ENCODE measurements at regions not wholly inside any gene's neighbourhood (a gene's known extent, or its start where the extent isn't known, plus 50 kb on each side); places are given as distances from the start of the nearest gene placed in this dataset.
"Not testable (repeated sequence)": the region's sequence is repeated elsewhere in the genome, so short reads cannot be mapped to it uniquely, and the experiment has no call there.

- TF ChIP-seq, protein P1, sequence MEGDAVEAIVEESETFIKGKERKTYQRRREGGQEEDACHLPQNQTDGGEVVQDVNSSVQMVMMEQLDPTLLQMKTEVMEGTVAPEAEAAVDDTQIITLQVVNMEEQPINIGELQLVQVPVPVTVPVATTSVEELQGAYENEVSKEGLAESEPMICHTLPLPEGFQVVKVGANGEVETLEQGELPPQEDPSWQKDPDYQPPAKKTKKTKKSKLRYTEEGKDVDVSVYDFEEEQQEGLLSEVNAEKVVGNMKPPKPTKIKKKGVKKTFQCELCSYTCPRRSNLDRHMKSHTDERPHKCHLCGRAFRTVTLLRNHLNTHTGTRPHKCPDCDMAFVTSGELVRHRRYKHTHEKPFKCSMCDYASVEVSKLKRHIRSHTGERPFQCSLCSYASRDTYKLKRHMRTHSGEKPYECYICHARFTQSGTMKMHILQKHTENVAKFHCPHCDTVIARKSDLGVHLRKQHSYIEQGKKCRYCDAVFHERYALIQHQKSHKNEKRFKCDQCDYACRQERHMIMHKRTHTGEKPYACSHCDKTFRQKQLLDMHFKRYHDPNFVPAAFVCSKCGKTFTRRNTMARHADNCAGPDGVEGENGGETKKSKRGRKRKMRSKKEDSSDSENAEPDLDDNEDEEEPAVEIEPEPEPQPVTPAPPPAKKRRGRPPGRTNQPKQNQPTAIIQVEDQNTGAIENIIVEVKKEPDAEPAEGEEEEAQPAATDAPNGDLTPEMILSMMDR (conservative IDR thresholded peaks at IDR 0.05; ENCODE audit: low read depth, low read length), result no peak
- H3K4me3 ChIP-seq (ENCODE audit: low read depth, low read length), result no peak overlapping the region
- DNase-seq (ENCODE audit: low read depth), result peak; percentile 20
These were observed 76.8 kb upstream of the OGFRL1 start for GRCh38 chr6:71211799-71212198.

GRCh38 chr6:71220466-71220865 is 68.1 kb upstream of the OGFRL1 start:
- no peak for DNase-seq (ENCODE audit: low read depth)
- TF ChIP-seq, protein P1 (conservative IDR thresholded peaks at IDR 0.05; ENCODE audit: low read depth, low read length), result no peak
- H3K4me3 ChIP-seq (ENCODE audit: low read depth, low read length), result no peak overlapping the region

GRCh38 chr6:71222671-71223070 is 65.9 kb upstream of the OGFRL1 start:
- TF ChIP-seq, protein P1 (conservative IDR thresholded peaks at IDR 0.05; ENCODE audit: low read depth, low read length), result no peak
- no peak for DNase-seq (ENCODE audit: low read depth)
- H3K4me3 ChIP-seq (ENCODE audit: low read depth, low read length), result no peak overlapping the region

DNA sequence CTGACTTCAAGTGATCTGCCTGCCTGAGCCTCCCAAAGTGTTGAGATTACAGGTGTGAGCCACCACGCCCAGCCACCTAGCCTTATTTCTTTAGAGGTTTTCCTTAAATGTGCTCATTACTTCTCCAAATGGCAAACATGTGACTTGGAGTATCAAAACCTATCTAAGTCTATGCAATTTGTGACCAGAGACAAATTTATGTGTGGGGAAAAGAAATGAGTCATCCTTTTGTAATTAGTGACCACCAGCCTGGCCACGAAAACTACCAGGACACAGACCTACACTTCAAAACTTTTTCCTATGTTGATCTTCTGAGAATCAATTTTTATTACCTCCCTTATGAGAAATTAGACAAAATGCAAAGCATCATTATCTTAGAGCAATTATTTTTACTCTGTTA is 64.6 kb upstream of the OGFRL1 start:
- H3K4me3 ChIP-seq (ENCODE audit: low read depth, low read length), result no peak overlapping the region
- no peak for DNase-seq (ENCODE audit: low read depth)
- TF ChIP-seq, protein P1 (conservative IDR thresholded peaks at IDR 0.05; ENCODE audit: low read depth, low read length), result no peak

DNA sequence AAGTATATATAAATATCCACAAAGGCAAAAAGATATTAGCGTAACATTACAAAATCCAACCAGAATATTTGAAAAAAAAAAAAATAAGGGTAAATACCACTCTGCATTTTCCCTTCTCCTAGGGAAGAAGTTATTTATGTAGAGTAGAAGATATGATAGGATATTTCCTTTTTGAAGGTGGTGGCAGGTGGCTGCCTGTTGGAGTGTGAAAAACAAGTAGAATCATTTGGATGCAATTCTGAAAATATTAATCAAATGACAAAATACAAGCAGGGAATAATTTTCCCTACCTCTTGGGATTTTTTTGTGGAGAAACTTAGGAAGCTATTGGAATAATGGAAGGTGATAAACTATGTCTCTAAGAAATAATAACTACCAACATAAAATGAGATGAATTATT is 62.5 kb upstream of the OGFRL1 start:
- no peak overlapping the region for H3K4me3 ChIP-seq (ENCODE audit: low read depth, low read length)
- DNase-seq (ENCODE audit: low read depth), result no peak
- TF ChIP-seq, protein P1 (conservative IDR thresholded peaks at IDR 0.05; ENCODE audit: low read depth, low read length), result no peak

DNA sequence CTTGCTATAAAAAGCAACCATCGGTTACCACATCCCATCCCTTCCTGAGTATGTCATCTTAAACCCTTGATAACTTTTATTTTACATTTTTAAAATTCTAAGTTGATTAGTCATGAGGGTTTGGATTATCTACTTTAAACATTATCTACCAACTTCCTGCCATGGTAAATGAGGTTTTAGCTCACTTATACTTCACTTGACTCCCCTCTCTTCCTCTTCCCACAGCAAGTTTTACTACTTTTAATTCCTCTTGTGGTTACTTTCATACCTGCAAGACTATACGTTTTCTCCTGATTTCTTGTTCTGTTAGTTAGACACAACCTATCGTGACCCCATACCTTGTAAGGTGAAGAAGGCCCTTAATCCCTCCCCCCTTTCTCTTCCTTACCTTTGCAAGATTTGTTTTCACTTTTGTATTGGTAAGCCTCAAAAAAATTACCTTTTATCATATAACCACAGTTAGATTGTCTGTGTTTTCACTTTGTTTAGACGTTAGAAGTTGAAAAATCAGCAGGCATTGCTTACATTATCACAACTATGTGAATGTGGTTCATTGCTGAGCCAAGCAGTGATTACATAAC is 60.1 kb upstream of the OGFRL1 start:
- TF ChIP-seq, protein P1 (conservative IDR thresholded peaks at IDR 0.05; ENCODE audit: low read depth, low read length), result no peak
- H3K4me3 ChIP-seq (ENCODE audit: low read depth, low read length), result no peak overlapping the region
- DNase-seq (ENCODE audit: low read depth), result peak; percentile 41

- DNase-seq (ENCODE audit: low read depth), result no peak
- TF ChIP-seq, protein P1 (conservative IDR thresholded peaks at IDR 0.05; ENCODE audit: low read depth, low read length), result no peak
- H3K4me3 ChIP-seq (ENCODE audit: low read depth, low read length), result no peak overlapping the region
These were observed 59.1 kb upstream of the OGFRL1 start for GRCh38 chr6:71229477-71229876.

DNA sequence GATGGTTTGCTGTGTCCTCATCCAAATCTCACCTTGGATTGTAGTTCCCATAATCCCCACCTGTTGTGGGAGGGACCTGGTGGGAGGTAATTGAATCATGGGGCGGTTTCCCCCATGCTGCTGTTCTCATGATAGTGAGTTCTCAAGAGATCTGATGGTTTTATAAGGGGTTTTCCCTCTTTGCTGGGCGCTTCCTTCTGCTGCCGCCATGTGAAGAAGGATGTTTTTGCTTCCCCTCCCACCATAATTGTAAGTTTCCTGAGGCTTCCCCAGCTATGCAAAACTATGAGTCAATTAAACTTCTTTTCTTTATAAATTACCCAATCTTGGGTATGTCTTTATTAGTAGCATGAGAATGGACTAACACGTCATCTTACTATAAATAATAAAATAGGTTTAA is 55.7 kb upstream of the OGFRL1 start:
- H3K4me3 ChIP-seq (ENCODE audit: low read depth, low read length); DNase-seq (ENCODE audit: low read depth): not testable (repeated sequence)

Data from choroid plexus epithelial cell (primary cell).